HG03280 (cell line): ENCODE measurements at regions not wholly inside any gene's neighbourhood (a gene's known extent, or its start where the extent isn't known, plus 50 kb on each side); places are given as distances from the start of the nearest gene placed in this dataset.
"Not testable (repeated sequence)": the region's sequence is repeated elsewhere in the genome, so short reads cannot be mapped to it uniquely, and the experiment has no call there.

Experiments used
- ATAC-seq: cut with Tn5 transposase; IDR thresholded peaks from one replicate; pipeline ENCODE4 v1.9.1; 2021; ENCODE audit warnings: mild to moderate bottlenecking, moderate library complexity; ENCODE audit not compliant: unreplicated experiment

DNA sequence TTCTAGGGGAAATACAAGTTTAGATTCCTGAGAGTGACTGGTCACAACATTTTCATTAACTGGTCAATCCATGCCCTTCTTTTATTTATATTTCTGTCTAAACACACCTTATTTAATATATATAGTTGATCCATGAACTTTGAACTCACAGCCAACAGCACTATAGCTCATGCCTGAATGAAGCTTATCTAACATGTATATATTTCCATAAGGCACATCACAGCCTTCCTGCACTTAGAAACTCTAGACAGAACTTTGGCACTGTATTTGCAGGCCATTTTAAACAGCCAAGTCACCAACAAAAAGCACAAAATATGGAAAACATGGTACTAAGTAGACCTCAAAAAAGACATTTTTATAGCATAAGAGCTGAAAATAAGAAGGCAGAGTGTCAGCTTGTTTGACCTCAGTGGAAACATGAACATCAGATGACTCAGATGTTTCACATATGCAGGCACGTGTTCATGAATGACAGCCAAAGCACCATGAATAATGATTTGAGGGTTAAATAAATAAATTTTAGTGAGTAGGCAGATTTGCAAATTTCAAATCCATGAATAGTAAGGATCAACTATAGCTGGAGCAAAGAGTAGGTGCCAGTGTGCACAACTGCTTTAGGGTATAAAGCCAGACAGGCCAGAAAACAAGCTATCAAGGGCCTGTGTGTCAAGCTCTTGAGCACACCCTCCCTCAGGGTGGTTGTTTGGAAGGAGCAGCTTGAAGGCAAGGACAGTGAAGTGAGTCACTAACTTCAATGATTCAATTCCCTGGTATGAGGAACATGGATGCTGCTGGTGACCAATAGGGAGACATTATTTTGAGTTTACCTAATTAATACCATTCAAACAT, 88.9 kb upstream of the NT5E start:
- ATAC-seq, result no peak

DNA sequence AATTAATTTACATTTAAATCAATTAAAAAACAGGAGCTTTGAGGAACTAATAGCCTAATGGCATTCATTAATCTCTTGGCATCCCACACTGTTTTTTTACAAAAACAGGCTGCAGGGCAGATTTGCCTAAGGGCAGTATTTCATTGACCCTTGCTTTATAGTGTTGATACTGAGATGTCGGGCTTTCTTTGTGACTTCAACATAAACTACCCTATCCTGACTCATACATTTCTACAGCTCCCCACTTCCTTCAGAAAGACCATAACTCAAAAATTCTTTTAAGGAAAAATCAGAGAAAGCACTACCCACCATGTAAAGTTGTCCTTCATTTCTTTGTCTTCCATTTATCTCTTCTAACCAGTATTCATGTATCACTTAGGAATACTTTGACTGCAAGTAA, 92.2 kb upstream of the NT5E start:
- ATAC-seq, result no peak

DNA sequence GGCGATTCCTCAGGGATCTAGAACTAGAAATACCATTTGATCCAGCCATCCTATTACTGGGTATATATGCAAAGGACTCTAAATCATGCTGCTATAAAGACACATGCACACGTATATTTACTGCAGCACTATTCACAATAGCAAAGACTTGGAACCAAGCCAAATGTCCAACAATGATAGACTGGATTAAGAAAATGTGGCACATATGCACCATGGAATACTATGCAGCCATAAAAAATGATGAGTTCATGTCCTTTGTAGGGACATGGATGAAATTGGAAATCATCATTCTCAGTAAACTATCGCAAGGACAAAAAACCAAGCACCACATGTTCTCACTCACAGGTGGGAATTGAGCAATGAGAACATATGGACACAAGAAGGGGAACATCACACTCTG, 93.1 kb upstream of the NT5E start:
- ATAC-seq, result not testable (repeated sequence)

DNA sequence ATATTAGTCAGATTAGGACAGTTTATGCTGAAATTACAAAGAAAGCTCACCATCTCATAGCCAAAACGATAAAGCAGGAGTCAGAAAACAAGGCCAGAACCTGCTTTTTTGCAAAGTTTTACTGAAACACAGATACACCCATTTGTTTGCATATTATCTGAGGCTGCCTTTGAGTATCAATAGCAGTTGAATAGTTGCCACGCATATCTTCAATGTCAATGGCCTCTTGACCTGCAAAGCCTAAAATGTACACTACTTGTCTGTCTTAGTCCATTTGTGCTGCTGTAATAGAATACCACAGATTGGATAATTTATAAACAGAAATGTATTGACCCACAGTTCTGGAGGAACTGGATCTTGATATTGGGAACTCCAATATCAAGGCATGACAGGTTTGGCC, 94.1 kb upstream of the NT5E start:
- ATAC-seq, result no peak

DNA sequence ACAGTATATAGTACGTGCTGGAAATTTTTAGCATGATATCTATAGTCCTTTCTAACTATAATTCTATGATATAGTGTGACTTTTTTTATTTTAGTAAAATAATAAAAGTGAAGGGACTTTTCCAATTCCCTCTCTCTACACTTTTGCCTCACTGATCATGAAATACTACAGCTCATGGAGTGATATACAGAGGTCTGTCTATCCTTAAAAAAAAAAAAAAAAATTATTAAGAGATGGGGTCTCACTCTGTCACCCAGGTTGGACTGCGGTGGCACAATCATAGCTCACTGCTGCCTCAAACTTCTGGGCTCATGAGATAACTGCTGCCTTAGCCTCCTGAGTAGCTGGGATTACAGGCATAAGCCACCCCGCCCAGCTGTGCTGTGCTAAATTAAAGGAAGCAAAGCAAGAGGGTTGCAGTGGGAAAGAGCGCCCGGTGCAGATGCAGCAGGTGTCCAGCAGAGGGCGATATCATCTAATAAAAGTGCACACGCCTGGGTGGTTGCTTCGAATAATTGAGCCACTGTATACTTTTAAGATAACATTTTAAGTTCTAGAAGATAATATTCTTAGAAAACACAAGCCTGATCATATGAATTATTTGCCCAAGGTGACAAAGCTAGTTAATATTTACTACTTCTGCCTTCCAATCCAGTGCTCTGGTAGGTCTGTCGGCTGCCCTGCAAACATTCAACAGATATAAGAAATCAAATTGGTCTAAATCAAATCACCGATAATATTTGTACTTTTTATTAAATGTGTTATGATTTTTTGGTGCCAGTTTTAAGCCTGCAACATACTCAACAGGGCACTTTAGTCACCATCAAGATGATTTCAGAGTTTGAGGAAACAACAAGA, 94.9 kb upstream of the NT5E start:
- ATAC-seq, result peak; percentile 72

DNA sequence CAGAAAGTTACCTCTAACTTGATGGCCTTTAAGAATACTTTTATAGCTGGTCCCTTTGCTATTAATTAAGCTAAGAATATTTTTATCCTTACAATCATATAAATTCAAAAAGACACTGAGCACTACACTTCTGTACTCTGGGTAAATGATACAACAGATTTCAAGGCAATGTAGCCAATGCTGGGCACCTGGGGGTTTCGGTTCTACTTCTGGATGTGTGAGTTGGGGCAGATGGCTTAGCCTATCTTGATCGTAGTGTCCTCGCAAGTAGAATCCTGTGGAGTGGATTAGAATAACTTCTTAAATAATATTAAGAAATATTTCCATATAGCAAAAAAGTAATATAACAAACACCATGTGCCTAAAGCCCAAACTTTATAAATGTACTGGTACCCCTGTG, 96.9 kb upstream of the NT5E start:
- no peak for ATAC-seq

DNA sequence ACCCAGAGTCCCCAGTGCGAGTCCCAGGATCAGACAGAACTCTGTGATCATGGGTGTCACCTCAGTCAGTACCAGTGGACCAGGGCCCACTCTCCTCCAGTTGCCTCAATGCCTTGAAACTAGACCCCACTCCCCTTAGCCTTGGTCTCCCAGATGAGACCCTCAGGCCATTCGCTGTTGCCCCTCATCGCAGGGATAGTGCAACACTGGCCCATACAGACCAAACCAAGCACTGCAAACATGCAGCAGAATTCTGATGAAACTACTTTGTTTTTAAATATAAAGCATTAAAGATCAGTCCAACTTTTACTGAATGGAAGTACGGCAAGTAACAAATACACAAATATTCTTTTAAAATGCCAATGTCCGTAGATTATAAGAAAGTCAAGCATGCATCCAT, 101.2 kb upstream of the NT5E start:
- no peak for ATAC-seq

DNA sequence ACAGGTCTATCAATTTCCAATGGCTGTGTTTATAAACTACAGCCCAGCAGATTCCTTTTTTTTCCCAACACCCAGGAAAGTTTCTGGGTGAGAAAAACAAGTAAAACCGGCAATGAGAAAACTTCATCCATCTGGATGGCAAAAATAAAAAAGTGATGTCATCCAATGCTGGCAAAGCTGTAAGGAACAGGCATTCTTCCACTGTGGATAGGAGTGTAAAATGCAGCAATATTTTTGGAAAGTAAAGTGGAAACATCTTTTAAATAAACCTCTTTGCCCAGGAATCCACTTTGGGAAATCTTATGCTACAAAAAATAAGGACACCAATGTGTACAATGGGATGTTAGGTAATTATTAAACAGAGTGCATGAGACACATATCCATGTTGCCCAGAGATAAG, 102.1 kb upstream of the NT5E start:
- ATAC-seq, result no peak

DNA sequence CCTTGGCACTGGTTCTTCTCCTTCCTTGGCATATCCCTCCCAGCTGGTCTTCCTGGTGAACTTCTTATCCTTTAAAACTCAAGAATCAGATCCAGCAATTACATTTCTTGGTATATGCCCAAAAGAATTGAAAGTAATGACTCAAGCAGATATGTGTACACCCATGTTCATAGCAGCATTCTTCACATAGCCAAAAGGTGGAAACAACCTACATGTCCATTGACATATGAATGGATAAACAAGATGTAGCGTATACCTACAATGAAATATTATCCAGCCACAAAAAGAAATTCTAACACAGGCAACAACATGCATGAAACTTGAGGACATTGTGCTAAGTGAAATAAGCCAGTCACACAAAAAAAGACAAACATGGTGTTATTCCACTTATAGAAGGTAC, 103.7 kb upstream of the NT5E start:
- no peak for ATAC-seq

DNA sequence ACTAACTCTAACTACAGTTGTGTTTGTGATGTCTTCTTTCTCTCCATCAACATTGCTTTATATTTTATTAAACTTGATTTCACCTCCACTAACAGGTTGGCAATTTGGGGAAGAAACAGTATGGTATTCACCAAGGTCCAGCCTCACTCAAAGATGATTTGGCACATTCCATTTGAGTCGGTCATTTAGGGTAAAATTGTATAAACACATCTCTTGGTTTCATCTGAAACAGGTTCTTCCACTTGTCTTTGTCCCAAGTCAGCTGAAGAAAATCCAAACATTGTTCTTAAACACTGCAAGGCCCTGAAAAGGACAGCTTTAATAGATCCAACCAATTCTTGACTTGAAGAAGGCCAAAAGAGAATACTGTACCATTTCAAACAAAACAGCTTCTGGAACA, 104.9 kb upstream of the NT5E start:
- ATAC-seq, result no peak

DNA sequence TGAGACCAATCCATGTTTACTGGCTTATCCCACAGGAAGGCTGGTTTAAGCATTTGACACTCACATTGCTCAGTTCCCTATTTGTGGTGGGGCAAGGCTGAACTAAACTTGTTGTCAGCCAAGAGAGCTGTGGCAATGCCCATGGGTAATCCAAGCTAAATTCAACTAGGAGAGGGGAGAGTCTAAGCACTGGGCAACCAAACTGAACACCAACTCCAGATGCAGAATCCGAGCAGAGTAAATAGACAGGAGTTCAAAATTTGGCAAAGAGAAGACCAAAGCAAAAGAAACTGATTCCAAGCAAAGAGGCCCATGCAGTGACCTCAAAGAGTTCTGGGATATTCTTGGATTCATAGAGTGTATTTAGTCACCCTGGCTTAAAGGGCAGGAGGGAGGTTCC, 106.5 kb upstream of the NT5E start:
- no peak for ATAC-seq

DNA sequence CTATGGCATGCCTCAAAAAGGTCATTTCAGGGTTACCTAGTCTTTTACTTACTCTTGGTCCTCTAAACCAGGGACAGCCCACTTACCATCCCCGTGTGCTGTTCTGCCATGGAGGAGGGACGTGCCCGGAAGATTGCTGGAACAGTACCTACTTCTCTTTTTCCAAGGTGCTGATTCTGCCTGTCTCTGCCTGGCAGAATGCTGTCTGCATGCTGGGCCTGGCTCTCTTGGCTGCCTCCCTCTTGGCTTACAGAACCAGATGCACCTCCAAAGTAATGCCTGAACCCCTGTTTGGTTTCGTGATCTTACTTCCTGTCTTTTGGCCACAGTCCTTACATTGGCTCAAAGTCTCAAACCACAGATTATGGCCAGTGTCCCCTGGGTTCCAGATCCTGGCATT, 120.7 kb upstream of the NT5E start:
- ATAC-seq, result no peak

DNA sequence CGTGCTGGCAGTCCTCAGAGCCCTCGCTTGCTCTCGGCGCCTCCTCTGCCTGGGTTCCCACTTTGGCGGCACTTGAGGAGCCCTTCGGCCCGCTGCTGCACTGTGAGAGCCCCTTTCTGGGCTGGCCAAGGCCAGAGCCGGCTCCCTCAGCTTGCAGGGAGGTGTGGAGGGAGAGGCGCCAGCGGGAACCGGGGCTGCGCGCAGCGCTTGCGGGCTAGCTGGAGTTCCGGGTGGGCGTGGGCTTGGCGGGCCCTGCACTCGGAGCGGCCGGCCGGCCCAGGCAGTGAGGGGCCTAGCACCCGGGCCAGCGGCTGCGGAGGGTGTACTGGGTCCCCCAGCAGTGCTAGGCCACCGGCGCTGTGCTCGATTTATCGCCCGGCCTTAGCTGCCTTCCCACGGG, 124.1 kb upstream of the NT5E start:
- ATAC-seq, result not testable (repeated sequence)

DNA sequence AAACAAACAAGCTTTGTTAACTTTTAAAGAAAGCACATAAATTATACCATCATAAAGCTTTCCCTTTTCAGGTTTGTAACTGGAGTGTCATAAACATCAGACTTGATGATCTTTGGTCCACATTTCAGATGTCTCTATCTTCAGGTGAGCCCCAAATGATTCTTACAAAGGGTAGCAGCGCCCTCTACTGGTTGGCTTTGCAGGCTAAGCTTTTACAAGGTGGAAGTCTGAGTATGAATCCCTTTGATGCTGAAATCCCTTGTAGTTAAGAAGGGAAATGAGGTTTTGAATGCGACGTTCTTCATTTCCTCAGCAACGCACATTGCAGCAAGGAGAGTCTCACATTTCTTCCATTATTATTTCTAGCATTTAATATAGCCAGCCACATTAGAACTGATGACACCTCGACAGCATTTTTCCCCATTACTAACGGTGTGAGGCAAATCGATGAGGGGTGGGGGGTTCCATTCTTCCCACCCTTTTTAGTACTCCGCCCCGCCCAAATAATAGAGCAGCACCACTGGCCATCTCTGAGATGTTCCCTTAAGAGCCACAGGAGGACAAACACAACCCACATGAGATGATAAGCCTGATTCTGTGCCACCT, 126.3 kb upstream of the NT5E start:
- ATAC-seq, result peak; percentile 89

DNA sequence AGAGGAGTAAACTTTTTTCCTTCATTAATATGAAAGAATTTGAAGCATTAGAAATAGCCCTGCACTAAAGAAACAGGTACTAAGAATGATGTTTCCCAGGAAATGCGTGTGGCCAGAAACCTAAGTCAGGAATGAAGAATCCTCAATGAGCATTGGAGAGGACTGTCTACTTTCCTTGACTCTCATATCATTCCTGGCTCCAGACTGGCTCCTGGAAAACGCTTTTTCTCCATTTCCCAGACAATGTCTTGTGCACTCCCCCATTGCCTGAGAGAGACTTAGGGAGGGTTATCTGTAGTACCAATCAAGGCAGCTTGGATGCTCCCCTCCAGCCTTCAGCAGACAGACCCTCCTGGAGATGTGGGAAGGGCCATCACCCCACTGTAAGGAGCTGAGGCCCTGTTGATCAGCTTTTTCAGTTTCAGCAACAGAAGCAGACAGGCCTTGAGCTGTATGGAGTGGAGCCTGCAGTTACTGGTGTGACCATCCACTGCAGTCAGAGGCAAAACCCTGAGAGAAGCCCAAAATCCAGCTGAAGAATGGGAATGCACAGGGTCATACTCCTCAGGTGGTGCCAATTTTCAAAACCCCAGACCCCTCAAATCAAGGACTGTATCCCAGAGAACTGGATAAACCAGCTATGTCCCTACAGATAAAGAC, 127.3 kb upstream of the NT5E start:
- ATAC-seq, result no peak

DNA sequence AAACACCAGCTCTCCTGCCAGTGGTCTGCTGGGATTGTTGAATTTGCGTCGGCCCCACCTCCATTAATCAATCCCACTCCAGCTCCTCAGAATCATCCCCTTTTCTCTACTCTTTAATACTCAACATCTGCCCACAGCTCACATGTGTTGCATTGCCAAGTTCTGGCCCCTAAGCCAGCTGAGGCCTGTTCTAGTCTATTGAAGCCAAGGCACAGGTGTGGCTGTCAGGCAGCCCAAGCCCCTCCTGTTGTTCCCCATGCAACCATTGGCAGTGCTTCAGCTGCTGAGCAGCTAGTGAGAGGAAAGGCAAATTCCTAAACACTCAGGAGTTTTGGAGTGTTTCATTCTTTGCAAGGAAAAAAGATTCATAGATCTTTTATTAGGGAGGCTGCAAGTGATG, 128.0 kb upstream of the NT5E start:
- ATAC-seq, result no peak

DNA sequence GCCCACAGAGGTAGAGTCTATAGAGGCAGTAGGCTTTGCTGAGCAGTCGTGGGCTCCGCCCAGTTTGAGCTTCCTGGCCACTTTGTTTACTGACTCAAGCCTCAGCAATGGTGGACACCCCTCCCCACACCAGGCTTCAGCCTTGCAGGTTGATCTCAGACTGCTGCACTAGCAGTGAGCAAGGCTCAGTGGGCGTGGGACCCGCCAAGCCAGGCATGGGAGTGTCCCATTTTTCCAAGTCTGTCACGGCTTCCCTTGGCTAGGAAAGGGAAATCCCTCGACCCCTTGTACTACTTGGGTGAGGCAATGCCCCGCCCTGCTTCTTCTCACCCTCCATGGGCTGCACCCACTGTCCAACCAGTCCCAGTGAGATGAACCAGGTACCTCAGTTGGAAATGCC, 135.3 kb upstream of the NT5E start:
- ATAC-seq, result no peak

DNA sequence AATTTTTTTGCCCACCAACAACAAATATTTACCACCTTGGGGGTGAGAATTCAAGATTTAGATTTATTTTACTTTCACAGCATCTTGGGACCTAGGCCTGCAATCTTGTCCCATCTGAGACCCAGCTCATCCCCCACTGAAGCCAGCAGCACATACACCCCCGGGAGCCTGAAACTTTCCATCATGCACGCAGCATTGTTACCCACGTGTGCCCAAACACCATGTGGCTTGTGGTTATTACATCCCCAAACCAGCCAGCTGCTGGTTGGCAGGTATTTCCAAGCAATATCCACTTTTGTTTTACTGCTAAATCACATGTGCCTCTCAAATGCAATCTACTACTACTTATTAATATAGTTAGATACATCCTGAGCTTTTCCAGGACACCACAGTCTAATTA, 149.3 kb upstream of the NT5E start:
- no peak for ATAC-seq

DNA sequence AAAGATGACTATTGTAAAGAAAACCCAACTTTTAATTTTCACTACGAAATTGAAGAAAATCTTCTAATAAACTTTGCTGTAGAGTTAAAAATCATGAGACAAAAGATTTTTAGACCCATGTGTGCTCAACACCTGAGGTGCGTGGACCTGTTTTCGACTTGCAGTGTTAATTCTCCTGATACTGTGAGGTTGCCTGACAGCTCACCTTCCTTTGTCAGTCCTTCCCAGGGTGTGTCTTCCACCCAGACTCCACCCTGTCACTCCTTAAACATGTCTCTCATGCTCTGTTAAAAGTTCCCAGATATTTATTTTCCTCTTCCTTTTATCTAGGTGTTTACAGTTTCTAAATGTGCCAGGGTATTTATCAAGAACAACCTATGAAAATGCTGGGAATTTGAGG, 151.3 kb upstream of the NT5E start:
- no peak for ATAC-seq

DNA sequence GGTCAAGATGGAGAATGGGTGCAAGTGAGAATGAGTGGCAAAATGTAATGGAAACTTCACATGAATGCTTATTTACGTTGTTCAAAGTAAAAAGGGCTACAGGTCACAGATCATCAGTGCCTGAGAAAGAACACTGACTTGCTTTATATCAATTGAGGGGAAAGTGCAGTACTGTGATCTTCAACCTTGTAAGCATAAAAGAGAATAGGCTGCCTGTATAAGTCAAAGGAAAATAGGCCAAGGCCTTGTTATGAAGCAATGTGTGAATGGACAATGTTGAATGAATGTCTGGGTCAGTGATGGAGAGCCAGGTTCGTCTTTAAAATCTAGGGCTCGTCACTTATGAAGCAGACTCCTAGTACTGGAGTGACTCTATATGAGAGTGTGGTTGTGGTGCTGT, 158.6 kb upstream of the NT5E start:
- no peak for ATAC-seq

DNA sequence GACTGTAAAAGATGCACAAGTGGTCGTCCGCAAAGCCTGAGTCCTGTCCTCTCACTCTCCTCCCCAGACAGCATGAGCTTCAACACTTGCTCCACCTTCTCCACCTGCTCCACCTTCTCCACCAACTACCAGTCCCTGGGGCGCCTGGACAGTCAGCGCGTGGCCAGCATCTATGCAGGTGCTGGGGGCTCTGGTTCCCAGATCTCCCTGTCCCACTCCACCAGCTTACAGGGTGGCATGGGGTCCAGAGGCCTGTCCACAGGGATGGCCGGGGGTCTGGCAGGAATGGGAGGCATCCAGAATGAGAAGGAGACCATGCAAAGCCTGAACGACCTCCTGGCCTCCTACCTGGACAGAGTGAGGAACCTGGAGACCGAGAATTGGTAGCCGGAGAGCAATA, 162.2 kb upstream of the NT5E start:
- no peak for ATAC-seq
